Erythroblast (primary cell): ENCODE measurements at regions not wholly inside any gene's neighbourhood (a gene's known extent, or its start where the extent isn't known, plus 50 kb on each side); places are given as distances from the start of the nearest gene placed in this dataset.

Source experiments
- GATA1 ChIP-seq: IDR thresholded peaks from 2 replicates; pipeline ENCODE4 v1.6.1; 2011; ENCODE audit warnings: low read depth, mild to moderate bottlenecking, control low read depth, low read length, moderate library complexity
- POLR2A ChIP-seq: IDR thresholded peaks from 2 replicates; pipeline ENCODE4 v1.6.1; 2011; ENCODE audit warnings: mild to moderate bottlenecking, low read length

- no peak for TF ChIP-seq POLR2A
- TF ChIP-seq GATA1: no peak
These were observed 402.6 kb downstream of the EIPR1 start for GRCh38 chr2:2974982-2975381.
